ENCODE measurements at regions not wholly inside any gene's neighbourhood (a gene's known extent, or its start where the extent isn't known, plus 50 kb on each side); places are given as distances from the start of the nearest gene placed in this dataset.

DNA sequence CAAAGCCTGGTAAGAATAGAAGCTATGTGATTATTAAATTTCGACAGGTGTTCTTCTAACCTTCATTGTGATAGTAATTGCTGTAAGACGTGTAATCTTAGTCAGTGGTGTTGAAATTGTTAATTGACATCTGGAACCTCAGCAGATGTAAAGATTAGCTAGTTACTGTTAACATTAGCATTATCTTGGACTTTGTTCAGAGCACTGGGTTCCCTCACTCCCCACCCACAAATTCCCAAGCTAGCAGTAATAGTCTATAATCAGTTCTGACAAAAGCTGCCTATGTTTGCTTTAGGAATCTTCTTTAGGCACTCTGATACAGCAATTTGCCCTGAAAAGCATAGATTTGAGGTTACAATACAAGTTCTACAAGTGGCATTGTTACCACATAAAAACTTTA, 233.7 kb downstream of the EN1 start:
- TF ChIP-seq, protein P1, sequence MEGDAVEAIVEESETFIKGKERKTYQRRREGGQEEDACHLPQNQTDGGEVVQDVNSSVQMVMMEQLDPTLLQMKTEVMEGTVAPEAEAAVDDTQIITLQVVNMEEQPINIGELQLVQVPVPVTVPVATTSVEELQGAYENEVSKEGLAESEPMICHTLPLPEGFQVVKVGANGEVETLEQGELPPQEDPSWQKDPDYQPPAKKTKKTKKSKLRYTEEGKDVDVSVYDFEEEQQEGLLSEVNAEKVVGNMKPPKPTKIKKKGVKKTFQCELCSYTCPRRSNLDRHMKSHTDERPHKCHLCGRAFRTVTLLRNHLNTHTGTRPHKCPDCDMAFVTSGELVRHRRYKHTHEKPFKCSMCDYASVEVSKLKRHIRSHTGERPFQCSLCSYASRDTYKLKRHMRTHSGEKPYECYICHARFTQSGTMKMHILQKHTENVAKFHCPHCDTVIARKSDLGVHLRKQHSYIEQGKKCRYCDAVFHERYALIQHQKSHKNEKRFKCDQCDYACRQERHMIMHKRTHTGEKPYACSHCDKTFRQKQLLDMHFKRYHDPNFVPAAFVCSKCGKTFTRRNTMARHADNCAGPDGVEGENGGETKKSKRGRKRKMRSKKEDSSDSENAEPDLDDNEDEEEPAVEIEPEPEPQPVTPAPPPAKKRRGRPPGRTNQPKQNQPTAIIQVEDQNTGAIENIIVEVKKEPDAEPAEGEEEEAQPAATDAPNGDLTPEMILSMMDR (IDR thresholded peaks at IDR 0.05), result no peak
- TF ChIP-seq EP300 (IDR thresholded peaks at IDR 0.05; ENCODE audit: borderline replicate concordance in 1 of 2, low read depth in 1 of 2, low read length in 1 of 2) (no peak), NRF1 (IDR thresholded peaks at IDR 0.05; ENCODE audit: low read depth, low read length) (no peak)
